ENCODE measurements at regions not wholly inside any gene's neighbourhood (a gene's known extent, or its start where the extent isn't known, plus 50 kb on each side); places are given as distances from the start of the nearest gene placed in this dataset.

DNA sequence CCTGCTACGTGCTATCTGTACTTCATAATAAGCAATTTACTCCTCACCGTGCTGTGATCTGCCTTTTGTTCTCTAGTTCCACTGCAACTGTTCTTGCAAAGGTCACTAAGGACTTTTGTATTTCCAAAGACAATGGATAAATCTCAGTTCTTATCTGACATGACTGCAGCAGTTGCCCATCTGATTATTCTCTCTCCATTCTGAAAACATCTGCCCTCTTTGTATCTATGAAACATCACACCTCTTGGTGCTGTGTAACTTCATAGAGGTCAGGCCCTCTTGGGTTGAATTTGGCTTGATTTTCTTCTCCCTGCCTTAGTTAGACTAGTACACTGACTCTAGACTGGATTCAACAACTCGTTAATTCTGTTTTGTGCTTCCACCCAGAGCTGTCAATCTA, 319.6 kb downstream of the BTG1 start:
- H3K9me3 ChIP-seq: no peaks in the 10 kb centered on the region
- intact Hi-C loops (cut with DNase I; ENCODE audit: low total_unique reads): no loop called here
- 85 to 91% methylated on average over 3 of the region's 3 CpGs for WGBS, 2 donors (ENCODE audit: low coverage in 1 of 2)

GRCh38 chr12:91824991-91825390, 320.7 kb downstream of the BTG1 start:
- Histone ChIP-seq H3K4me3 (no peak overlapping the region), H3K27me3 (no peaks in the 10 kb centered on the region), H3K36me3 (no peaks in the 10 kb centered on the region), H3K9me3 (no peaks in the 10 kb centered on the region), H3K27ac (no peak overlapping the region), H3K4me1 (no peaks in the 10 kb centered on the region)
- no peak for DNase-seq
- intact Hi-C loops (cut with DNase I; ENCODE audit: low total_unique reads): no loop called here
- TF ChIP-seq POLR2AphosphoS5 (IDR thresholded peaks at IDR 0.05): no peak
- no peak for TF ChIP-seq EP300 (IDR thresholded peaks at IDR 0.05; ENCODE audit: low read depth)
- TF ChIP-seq, protein P1, sequence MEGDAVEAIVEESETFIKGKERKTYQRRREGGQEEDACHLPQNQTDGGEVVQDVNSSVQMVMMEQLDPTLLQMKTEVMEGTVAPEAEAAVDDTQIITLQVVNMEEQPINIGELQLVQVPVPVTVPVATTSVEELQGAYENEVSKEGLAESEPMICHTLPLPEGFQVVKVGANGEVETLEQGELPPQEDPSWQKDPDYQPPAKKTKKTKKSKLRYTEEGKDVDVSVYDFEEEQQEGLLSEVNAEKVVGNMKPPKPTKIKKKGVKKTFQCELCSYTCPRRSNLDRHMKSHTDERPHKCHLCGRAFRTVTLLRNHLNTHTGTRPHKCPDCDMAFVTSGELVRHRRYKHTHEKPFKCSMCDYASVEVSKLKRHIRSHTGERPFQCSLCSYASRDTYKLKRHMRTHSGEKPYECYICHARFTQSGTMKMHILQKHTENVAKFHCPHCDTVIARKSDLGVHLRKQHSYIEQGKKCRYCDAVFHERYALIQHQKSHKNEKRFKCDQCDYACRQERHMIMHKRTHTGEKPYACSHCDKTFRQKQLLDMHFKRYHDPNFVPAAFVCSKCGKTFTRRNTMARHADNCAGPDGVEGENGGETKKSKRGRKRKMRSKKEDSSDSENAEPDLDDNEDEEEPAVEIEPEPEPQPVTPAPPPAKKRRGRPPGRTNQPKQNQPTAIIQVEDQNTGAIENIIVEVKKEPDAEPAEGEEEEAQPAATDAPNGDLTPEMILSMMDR (IDR thresholded peaks at IDR 0.05): no peak
- no peak for TF ChIP-seq POLR2A (IDR thresholded peaks at IDR 0.05)
- in situ Hi-C loops (cut with MboI; ENCODE audit: low pct_ligation_motif_present in 1 of 4, low pct_unique_long_range_greater_than_20kb in 1 of 4, low sequenced_read_pairs in 3 of 4): loop anchor here in 3 of 4 donors (25.0 kb wide), 3 partner anchors 312 to 737 kb away; partner anchors contain the start of gene BTG1 (in 1 of the 3)

More for the DNA sequence above, 319.6 kb downstream of the BTG1 start:
- no peak for DNase-seq
- Histone ChIP-seq H3K36me3 (no peaks in the 10 kb centered on the region), H3K4me1 (no peaks in the 10 kb centered on the region), H3K4me3 (no peak overlapping the region), H3K27me3 (no peaks in the 10 kb centered on the region), H3K27ac (no peak overlapping the region)
- TF ChIP-seq POLR2AphosphoS5 (IDR thresholded peaks at IDR 0.05) (no peak), POLR2A (IDR thresholded peaks at IDR 0.05) (no peak), EP300 (IDR thresholded peaks at IDR 0.05; ENCODE audit: low read depth) (no peak)
- TF ChIP-seq, protein P1 (IDR thresholded peaks at IDR 0.05): no peak
- in situ Hi-C loops (cut with MboI; ENCODE audit: low pct_ligation_motif_present in 1 of 4, low pct_unique_long_range_greater_than_20kb in 1 of 4, low sequenced_read_pairs in 3 of 4): no loop called here

- Histone ChIP-seq H3K9me3 (no peaks in the 10 kb centered on the region), H3K27ac (no peak overlapping the region), H3K4me3 (no peak overlapping the region), H3K27me3 (no peaks in the 10 kb centered on the region), H3K4me1 (no peaks in the 10 kb centered on the region), H3K36me3 (no peaks in the 10 kb centered on the region)
- intact Hi-C loops (cut with DNase I; ENCODE audit: low total_unique reads): no loop called here
- in situ Hi-C loops (cut with MboI; ENCODE audit: low pct_ligation_motif_present in 1 of 4, low pct_unique_long_range_greater_than_20kb in 1 of 4, low sequenced_read_pairs in 3 of 4): loop anchor here in 3 of 4 donors (10.0 to 25.0 kb wide), 4 partner anchors 316 to 743 kb away; partner anchors contain the start of gene BTG1 (in 1 of the 3)
- DNase-seq: no peak
- TF ChIP-seq, protein P1 (IDR thresholded peaks at IDR 0.05): no peak
- no peak for TF ChIP-seq EP300 (IDR thresholded peaks at IDR 0.05; ENCODE audit: low read depth)
- TF ChIP-seq POLR2AphosphoS5 (IDR thresholded peaks at IDR 0.05): peak in 1 of 3 donors; percentile 44
- TF ChIP-seq POLR2A (IDR thresholded peaks at IDR 0.05): no peak
Measured at GRCh38 chr12:91819132-91819447, 326.6 kb downstream of the BTG1 start.

- H3K4me1 ChIP-seq: no peaks in the 10 kb centered on the region
- no peaks in the 10 kb centered on the region for H3K9me3 ChIP-seq
- H3K27me3 ChIP-seq: no peaks in the 10 kb centered on the region
- intact Hi-C loops (cut with DNase I; ENCODE audit: low total_unique reads): no loop called here
- WGBS, 2 donors (ENCODE audit: low coverage in 1 of 2): 97 to 100% methylated on average over 1 to 2 of the region's 2 CpGs
- no peak overlapping the region for H3K4me3 ChIP-seq
- H3K36me3 ChIP-seq: no peaks in the 10 kb centered on the region
- in situ Hi-C loops (cut with MboI; ENCODE audit: low pct_ligation_motif_present in 1 of 4, low pct_unique_long_range_greater_than_20kb in 1 of 4, low sequenced_read_pairs in 3 of 4): loop anchor here in 3 of 4 donors (10.0 to 25.0 kb wide), 4 partner anchors 316 to 744 kb away; partner anchors contain the start of gene BTG1 (in 1 of the 3)
- no peak overlapping the region for H3K27ac ChIP-seq
- DNase-seq: no peak
- TF ChIP-seq POLR2A (IDR thresholded peaks at IDR 0.05) (no peak), EP300 (IDR thresholded peaks at IDR 0.05; ENCODE audit: low read depth) (no peak), POLR2AphosphoS5 (IDR thresholded peaks at IDR 0.05) (no peak)
- TF ChIP-seq, protein P1 (IDR thresholded peaks at IDR 0.05): no peak
Measured at GRCh38 chr12:91818227-91819131, 327.2 kb downstream of the BTG1 start.
